ENCODE measurements at regions not wholly inside any gene's neighbourhood (a gene's known extent, or its start where the extent isn't known, plus 50 kb on each side); places are given as distances from the start of the nearest gene placed in this dataset.

DNA sequence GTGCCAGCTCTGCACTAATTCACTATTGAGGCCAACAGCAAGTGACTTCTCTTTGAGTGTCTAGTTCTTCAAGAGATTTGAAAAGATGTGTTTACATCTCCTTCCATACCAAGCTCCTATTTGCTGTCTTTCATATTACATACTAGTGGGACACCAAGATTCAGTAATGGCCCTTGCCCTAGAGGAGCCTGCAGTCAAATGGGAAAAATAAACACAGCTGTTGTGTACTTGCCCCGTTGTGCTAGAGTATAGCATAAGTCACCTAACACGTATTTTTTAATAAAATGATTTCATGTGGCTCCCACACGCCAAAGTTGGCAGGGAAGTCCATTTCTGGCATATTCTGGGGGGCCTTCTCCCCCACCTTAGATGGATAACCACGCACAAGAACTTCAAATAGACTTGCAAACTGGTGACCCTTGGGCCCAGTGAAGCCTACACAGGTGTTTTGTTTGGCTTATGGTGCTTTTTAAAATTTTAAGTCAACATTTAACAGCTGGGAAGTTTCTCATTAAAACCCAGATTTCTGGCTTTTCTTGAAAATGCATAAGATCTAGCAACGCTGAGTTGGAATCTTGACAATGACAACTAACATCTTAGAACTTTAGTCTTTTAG, 95.3 kb upstream of the LPP start:
- no peaks in the 10 kb centered on the region for H3K36me3 ChIP-seq
- no peaks in the 10 kb centered on the region for H3K9me3 ChIP-seq
- no peaks in the 10 kb centered on the region for H3K27me3 ChIP-seq
- H3K27ac ChIP-seq = no peak overlapping the region
- TF ChIP-seq, protein P1, sequence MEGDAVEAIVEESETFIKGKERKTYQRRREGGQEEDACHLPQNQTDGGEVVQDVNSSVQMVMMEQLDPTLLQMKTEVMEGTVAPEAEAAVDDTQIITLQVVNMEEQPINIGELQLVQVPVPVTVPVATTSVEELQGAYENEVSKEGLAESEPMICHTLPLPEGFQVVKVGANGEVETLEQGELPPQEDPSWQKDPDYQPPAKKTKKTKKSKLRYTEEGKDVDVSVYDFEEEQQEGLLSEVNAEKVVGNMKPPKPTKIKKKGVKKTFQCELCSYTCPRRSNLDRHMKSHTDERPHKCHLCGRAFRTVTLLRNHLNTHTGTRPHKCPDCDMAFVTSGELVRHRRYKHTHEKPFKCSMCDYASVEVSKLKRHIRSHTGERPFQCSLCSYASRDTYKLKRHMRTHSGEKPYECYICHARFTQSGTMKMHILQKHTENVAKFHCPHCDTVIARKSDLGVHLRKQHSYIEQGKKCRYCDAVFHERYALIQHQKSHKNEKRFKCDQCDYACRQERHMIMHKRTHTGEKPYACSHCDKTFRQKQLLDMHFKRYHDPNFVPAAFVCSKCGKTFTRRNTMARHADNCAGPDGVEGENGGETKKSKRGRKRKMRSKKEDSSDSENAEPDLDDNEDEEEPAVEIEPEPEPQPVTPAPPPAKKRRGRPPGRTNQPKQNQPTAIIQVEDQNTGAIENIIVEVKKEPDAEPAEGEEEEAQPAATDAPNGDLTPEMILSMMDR (IDR thresholded peaks at IDR 0.05) = no peak
- DNase-seq (ENCODE audit: low spot score) = no peak
- no peak overlapping the region for H3K4me3 ChIP-seq
- no peaks in the 10 kb centered on the region for H3K4me1 ChIP-seq

DNA sequence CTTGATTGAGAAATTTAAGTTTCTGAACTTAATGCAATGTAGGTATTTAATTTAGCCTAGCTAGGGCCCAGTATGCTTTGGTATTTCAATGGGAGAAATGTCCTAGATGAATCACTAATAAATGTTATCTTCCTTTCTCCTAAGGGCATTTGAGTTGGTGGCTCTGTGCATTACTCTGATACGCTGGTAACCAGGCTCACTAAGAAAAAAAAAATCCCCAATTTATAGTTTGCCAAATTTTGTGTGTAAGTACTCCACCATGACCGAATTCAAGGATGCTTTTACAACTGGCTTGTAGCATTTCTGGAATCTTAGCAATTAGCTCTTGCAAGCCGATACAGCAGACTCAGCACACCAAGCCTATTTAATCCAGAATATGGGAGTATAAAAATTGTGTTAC, 94.6 kb upstream of the LPP start:
- no peak overlapping the region for H3K4me3 ChIP-seq
- no peaks in the 10 kb centered on the region for H3K4me1 ChIP-seq
- TF ChIP-seq, protein P1 (IDR thresholded peaks at IDR 0.05) = no peak
- no peak overlapping the region for H3K27ac ChIP-seq
- no peaks in the 10 kb centered on the region for H3K27me3 ChIP-seq
- H3K9me3 ChIP-seq = no peaks in the 10 kb centered on the region
- H3K36me3 ChIP-seq = no peaks in the 10 kb centered on the region
- DNase-seq (ENCODE audit: low spot score) = no peak

DNA sequence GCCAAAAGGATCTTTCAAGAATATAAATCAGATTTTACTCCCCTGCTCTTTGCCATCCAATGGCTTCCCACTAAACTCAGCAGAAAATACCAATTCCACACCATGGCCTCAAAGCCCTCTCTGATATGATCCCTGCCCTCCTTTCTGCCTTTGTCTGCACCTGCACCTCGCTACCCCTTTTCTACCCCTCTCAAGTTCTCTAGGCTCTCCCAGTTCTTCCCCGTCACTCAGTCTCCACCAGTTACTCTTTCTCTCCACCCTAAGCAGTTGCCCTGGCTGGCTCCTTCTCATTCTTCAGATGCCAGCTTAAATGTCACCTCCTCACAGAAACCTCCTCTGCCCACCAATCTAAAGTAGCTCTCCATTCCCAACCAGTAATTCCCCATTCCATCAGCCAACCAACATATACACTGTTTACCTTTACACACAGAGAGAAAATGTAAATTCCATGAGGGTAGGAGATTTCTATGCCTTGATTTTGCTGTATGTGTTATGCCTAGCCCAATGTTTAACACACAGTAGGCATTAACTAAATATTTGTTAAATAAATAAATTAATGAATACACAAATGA, 93.6 kb upstream of the LPP start:
- peaks cover 0 to 6% of the 10 kb centered on the region in 2 donors for H3K4me1 ChIP-seq
- DNase-seq (ENCODE audit: low spot score) = no peak
- no peak overlapping the region for H3K27ac ChIP-seq
- TF ChIP-seq, protein P1 (IDR thresholded peaks at IDR 0.05) = no peak
- no peaks in the 10 kb centered on the region for H3K27me3 ChIP-seq
- no peak overlapping the region for H3K4me3 ChIP-seq
- H3K9me3 ChIP-seq = no peaks in the 10 kb centered on the region
- H3K36me3 ChIP-seq = no peaks in the 10 kb centered on the region

DNA sequence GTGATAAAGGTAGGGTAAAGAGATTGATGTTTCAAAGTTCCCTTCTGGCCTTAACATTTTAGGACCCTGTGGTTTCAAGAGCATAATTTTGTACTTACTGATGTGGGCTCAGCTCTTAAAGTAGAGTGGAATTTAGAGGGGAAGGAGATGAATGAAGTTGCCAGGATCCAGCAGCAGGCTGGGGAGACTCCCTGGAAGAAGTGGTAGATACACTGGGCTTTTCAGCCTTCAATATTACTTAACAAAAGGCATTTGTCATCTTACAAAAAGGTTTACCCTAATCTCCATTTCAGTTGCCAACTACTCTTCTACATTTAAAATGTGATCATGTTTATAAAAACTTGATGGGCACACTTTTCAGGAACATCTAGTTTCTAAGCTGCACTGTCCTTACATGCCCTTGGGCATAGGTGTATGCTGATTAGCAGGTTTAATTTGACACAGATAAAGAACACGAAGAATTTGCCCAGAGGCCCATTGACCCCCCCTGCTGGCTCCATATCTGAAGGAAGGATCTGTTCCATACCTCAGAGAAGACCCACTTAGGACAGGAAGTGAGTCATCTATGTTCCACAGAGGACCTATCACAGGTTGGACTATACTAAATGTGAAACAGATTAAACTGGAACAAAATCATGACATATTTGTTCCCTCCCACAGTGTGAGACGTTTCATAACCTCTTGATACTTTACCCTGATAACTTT, 93.0 kb upstream of the LPP start:
- H3K4me3 ChIP-seq = no peak overlapping the region
- no peaks in the 10 kb centered on the region for H3K36me3 ChIP-seq
- peaks cover 0 to 6% of the 10 kb centered on the region in 2 donors for H3K4me1 ChIP-seq
- no peak overlapping the region for H3K27ac ChIP-seq
- H3K27me3 ChIP-seq = no peaks in the 10 kb centered on the region
- TF ChIP-seq, protein P1 (IDR thresholded peaks at IDR 0.05) = no peak
- no peaks in the 10 kb centered on the region for H3K9me3 ChIP-seq
- no peak for DNase-seq (ENCODE audit: low spot score)

DNA sequence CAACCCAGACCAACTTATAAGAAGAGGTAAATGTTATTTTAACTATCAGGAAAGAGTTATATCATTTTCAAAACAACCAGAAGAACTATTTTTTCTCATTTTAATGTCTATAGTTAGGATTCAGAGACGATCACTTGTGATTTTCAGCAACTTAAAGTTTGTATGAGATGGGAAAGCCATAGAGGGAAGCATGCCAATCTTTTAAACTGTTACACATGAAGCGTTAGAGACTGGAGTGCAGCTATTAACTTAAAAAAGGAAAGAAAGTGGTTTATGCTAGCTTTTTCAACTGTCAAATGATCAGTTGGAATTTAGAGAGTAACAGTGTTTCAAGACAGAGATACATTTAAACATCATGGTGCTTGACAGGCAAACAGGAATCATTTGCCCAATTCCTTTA, 91.7 kb upstream of the LPP start:
- TF ChIP-seq, protein P1 (IDR thresholded peaks at IDR 0.05) = no peak
- no peaks in the 10 kb centered on the region for H3K9me3 ChIP-seq
- H3K27me3 ChIP-seq = no peaks in the 10 kb centered on the region
- peaks cover 0 to 6% of the 10 kb centered on the region in 2 donors for H3K4me1 ChIP-seq
- DNase-seq (ENCODE audit: low spot score) = no peak
- peak overlapping the region in 1 of 2 donors; percentile 11 for H3K27ac ChIP-seq
- H3K36me3 ChIP-seq = no peaks in the 10 kb centered on the region
- no peak overlapping the region for H3K4me3 ChIP-seq
